Breast epithelium (tissue), 4 donors: ENCODE measurements at regions not wholly inside any gene's neighbourhood (a gene's known extent, or its start where the extent isn't known, plus 50 kb on each side); places are given as distances from the start of the nearest gene placed in this dataset.

Source experiments
- DNase-seq, 2 donors: peaks; one replicate each; pipeline ENCODE4 v3.0.0-alpha.2; 2019; ENCODE audit warnings: low spot score in 2 of 2
- H3K27ac ChIP-seq, 2 donors: fragments of 200-600 bp; sonication (generic) in 1 of 2; one replicate each; pipeline ENCODE4 v1.5.1; 2016 to 2019; ENCODE audit warnings: mild to moderate bottlenecking in 1 of 2
- H3K27me3 ChIP-seq, 2 donors: fragments of 200-600 bp; sonication (generic) in 1 of 2; one replicate each; pipeline versions ENCODE4 v1.5.1 to v1.6.0; 2017 to 2019; ENCODE audit warnings: control low read depth in 1 of 2, mild to moderate bottlenecking in 1 of 2
- H3K36me3 ChIP-seq: fragments of 200-600 bp; one replicate; pipeline ENCODE4 v1.5.1; 2019
- H3K4me1 ChIP-seq, 2 donors: fragments of 200-600 bp; sonication (generic); one replicate each; pipeline ENCODE4 v1.5.1; 2016 to 2019; ENCODE audit warnings: control low read depth in 1 of 2
- H3K4me3 ChIP-seq, 3 donors: fragments of 200-600 bp; sonication (generic); 1 replicate in 2 of 3; 2 replicates in 1 of 3; pipeline ENCODE4 v1.5.1; 2016 to 2019; ENCODE audit warnings: mild to moderate bottlenecking in 3 of 3, moderate library complexity in 2 of 3
- H3K9me3 ChIP-seq, 2 donors: fragments of 200-600 bp; sonication (generic) in 1 of 2; one replicate each; pipeline ENCODE4 v1.5.1; 2016 to 2019; ENCODE audit warnings: control low read depth in 1 of 2
- CTCF ChIP-seq, 3 donors: fragments of 450-650 bp; IDR thresholded peaks; one replicate each; pipeline ENCODE4 v1.5.1; 2016 to 2017; ENCODE audit warnings: antibody characterized with exemption in 3 of 3, mild to moderate bottlenecking in 3 of 3, moderate library complexity in 3 of 3
- POLR2A ChIP-seq: fragments of 450-650 bp; IDR thresholded peaks from one replicate; pipeline ENCODE4 v1.6.1; 2016; ENCODE audit warnings: antibody characterized with exemption, mild to moderate bottlenecking, moderate library complexity
- POLR2AphosphoS5 ChIP-seq, 3 donors: sonication (generic); formaldehyde crosslinking; IDR thresholded peaks; one replicate each; pipeline ENCODE4 v1.6.1; 2017; ENCODE audit warnings: antibody characterized with exemption in 3 of 3
- intact Hi-C: fragments of 100-400 bp; cut with DNase I; formaldehyde crosslinking; loops from one replicate; pipeline ENCODE4 v1.15.1; 2023; ENCODE audit warnings: low total_unique reads

GRCh38 chr16:72295914-72296313 lies 124.0 kb upstream of the PMFBP1 start:
- H3K27me3 ChIP-seq = no peaks in the 10 kb centered on the region
- intact Hi-C loops = no loop called here
- TF ChIP-seq POLR2A = no peak
- TF ChIP-seq POLR2AphosphoS5 (IDR thresholded peaks at IDR 0.05) = no peak
- no peak for TF ChIP-seq CTCF (IDR thresholded peaks at IDR 0.05)
- no peaks in the 10 kb centered on the region for H3K9me3 ChIP-seq
- DNase-seq = no peak
- H3K27ac ChIP-seq = no peak overlapping the region
- H3K4me3 ChIP-seq = no peak overlapping the region
- no peaks in the 10 kb centered on the region for H3K4me1 ChIP-seq
- H3K36me3 ChIP-seq = no peaks in the 10 kb centered on the region

- TF ChIP-seq CTCF (IDR thresholded peaks at IDR 0.05) = no peak
- no peak for TF ChIP-seq POLR2AphosphoS5 (IDR thresholded peaks at IDR 0.05)
- no peak for TF ChIP-seq POLR2A
- Histone ChIP-seq H3K9me3 (no peaks in the 10 kb centered on the region), H3K36me3 (no peaks in the 10 kb centered on the region), H3K27me3 (no peaks in the 10 kb centered on the region), H3K4me3 (no peak overlapping the region), H3K27ac (peak overlapping the region; percentile 50 to 78), H3K4me1 (no peaks in the 10 kb centered on the region)
- DNase-seq = no peak
- intact Hi-C loops = no loop called here
Observed at GRCh38 chr16:72291531-72291981, 119.6 kb upstream of the PMFBP1 start.

GRCh38 chr16:72291121-72291520 lies 119.2 kb upstream of the PMFBP1 start:
- Histone ChIP-seq H3K36me3 (no peaks in the 10 kb centered on the region), H3K27ac (peak overlapping the region; percentile 50 to 78), H3K27me3 (no peaks in the 10 kb centered on the region), H3K9me3 (no peaks in the 10 kb centered on the region), H3K4me1 (no peaks in the 10 kb centered on the region), H3K4me3 (no peak overlapping the region)
- intact Hi-C loops = no loop called here
- no peak for TF ChIP-seq CTCF (IDR thresholded peaks at IDR 0.05)
- TF ChIP-seq POLR2AphosphoS5 (IDR thresholded peaks at IDR 0.05) = no peak
- no peak for TF ChIP-seq POLR2A
- DNase-seq = no peak

- TF ChIP-seq POLR2AphosphoS5 (IDR thresholded peaks at IDR 0.05) (no peak), CTCF (IDR thresholded peaks at IDR 0.05) (no peak), POLR2A (no peak)
- no peak overlapping the region for H3K27ac ChIP-seq
- no peaks in the 10 kb centered on the region for H3K9me3 ChIP-seq
- intact Hi-C loops = no loop called here
- no peak overlapping the region for H3K4me3 ChIP-seq
- H3K27me3 ChIP-seq = no peaks in the 10 kb centered on the region
- H3K36me3 ChIP-seq = no peaks in the 10 kb centered on the region
- no peaks in the 10 kb centered on the region for H3K4me1 ChIP-seq
- no peak for DNase-seq
Observed at GRCh38 chr16:72287649-72288048, 115.7 kb upstream of the PMFBP1 start.

GRCh38 chr16:72286936-72287620 lies 115.1 kb upstream of the PMFBP1 start:
- Histone ChIP-seq H3K27me3 (no peaks in the 10 kb centered on the region), H3K4me1 (no peaks in the 10 kb centered on the region), H3K27ac (no peak overlapping the region), H3K36me3 (no peaks in the 10 kb centered on the region), H3K9me3 (no peaks in the 10 kb centered on the region), H3K4me3 (no peak overlapping the region)
- intact Hi-C loops = no loop called here
- TF ChIP-seq POLR2AphosphoS5 (IDR thresholded peaks at IDR 0.05) = no peak
- TF ChIP-seq POLR2A = no peak
- no peak for TF ChIP-seq CTCF (IDR thresholded peaks at IDR 0.05)
- no peak for DNase-seq
